ENCODE measurements at regions not wholly inside any gene's neighbourhood (a gene's known extent, or its start where the extent isn't known, plus 50 kb on each side); places are given as distances from the start of the nearest gene placed in this dataset.

- ATAC-seq (no peak), DNase-seq (ENCODE audit: low spot score) (no peak)
Observed at GRCh38 chr14:81829447-81829846, 295.8 kb upstream of the SEL1L start.

- peak; percentile 96 for ATAC-seq
- peak; percentile 58 for DNase-seq (ENCODE audit: low spot score)
Observed at GRCh38 chr14:81831128-81831820, 297.6 kb upstream of the SEL1L start.

GRCh38 chr14:81834308-81834707, 300.7 kb upstream of the SEL1L start:
- ATAC-seq, result no peak
- DNase-seq (ENCODE audit: low spot score), result no peak

- ATAC-seq, result no peak
- no peak for DNase-seq (ENCODE audit: low spot score)
Observed at GRCh38 chr14:81837304-81837703, 303.7 kb upstream of the SEL1L start.

DNA sequence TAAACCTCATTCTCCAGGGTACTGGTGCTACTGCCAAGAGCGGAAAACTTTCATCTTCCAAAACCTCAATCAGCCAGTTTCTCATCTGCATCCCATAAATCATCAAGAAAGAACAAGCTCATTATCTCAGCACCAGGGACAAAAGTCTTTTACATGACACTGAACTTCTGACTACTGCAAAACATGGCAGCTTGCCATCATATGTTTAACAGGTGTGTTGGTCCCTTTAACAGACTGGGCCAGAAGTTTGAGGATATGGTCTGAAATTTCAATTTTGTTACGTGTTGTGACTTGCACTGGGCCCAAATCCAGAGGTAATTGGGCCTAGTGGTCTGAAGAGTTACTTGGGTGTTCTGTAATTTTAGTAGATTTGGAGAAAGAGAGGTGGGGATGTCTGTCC, 305.4 kb upstream of the SEL1L start:
- ATAC-seq (no peak), DNase-seq (ENCODE audit: low spot score) (no peak)

- ATAC-seq (no peak), DNase-seq (ENCODE audit: low spot score) (no peak)
Observed at GRCh38 chr14:81841346-81841745, 307.7 kb upstream of the SEL1L start.

DNA sequence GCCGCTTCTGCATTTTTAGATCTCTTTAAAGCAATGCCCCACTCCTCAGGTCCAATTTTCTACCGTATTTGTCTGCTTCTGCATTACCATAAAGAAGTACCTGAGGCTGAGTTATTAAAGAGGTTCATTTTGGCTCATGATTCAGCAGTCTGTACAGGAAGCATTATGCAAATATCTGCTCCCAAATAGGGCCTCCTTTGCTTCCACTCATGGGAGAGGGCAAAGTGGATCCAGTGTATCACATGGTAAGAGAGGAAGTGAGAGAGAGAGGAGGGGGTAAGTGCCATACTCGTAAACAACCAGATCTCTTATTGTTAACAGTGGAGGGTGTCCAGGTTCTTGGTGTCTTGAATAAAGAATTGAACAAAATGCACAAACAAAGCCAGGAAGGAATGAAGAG, 316.1 kb upstream of the SEL1L start:
- ATAC-seq (no peak), DNase-seq (ENCODE audit: low spot score) (no peak)

DNA sequence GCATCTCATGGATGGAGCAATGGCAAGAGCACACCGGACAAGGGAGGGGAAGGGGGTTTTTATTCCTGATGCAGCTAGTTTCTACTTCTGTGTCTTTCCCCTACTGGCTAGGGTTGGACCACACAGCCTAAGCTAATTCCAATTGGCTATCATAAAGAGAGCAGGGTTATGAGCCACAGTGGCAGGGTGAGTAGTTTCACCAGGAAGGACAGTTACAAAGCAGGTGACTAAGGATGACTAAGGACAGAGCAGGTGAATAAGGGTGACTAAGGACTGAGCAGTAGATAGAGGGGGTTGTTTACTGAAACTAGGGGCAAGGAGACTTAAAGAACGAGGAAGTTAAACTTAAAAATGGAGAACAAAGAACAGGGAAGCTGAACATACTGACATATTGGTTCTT, 321.4 kb upstream of the SEL1L start:
- DNase-seq (ENCODE audit: low spot score) (no peak), ATAC-seq (no peak)

DNA sequence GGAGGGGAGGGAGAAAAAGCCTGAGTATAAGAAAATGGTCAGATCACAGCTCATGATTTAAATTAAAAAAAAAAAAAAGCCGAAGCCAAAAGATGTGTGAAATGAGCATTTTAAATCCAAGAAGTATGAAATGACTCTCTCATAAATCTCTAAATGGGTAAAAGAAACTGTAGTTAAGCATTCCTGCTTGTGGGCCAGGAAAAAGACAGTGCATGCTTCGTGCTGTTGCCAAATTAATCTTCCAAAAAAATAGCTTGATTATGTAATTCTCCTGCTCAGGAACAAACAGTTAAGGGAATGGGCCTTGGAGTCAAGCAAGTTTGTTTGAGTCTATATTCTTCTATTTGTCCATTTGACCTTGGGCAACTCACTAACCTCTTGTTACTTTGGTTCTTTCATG, 325.4 kb upstream of the SEL1L start:
- DNase-seq (ENCODE audit: low spot score), result no peak
- no peak for ATAC-seq

DNA sequence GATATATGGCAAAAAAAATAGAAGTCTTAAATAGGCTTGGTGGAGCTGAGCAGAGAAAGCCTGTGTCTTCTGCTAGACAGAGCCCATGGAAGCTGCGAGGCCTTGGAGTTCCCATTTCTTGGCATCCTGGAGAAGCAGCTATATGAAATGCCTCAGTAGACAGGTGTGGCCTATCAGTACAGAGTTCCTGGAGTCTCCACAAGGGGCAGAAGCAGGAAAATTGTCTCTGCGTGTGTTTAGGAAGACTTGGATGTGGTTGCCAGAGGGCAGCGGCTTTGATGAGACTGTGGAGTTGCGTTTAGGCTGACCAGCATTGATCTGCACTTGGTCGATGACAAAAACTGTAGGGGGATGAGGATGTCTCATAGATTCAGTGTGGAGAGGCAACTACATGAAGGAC, 334.5 kb upstream of the SEL1L start:
- no peak for ATAC-seq

GRCh38 chr14:81871706-81872105, 338.1 kb upstream of the SEL1L start:
- no peak for ATAC-seq

More for the DNA sequence above, 334.5 kb upstream of the SEL1L start:
- DNase-seq (ENCODE audit: low spot score), result no peak

DNA sequence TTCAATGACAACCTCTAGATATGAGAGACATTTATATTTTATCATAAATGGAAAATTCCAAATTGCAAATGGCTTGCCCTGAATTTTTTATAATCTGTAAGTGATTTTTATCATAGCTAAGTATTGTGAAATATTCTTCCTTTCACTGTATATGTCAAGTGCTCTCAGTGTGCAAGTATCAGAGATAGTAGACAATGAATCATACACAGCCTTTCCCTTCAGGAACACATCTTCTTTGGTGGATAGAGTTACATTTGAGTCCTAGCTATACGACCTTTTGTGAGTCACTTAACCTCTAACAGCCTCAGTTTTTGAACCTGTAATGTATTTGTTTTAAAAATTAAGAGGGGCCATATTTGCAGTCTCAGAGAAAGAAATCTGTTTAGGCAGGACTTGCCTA, 350.7 kb upstream of the SEL1L start:
- ATAC-seq (no peak), DNase-seq (ENCODE audit: low spot score) (no peak)

More at GRCh38 chr14:81871706-81872105, 338.1 kb upstream of the SEL1L start:
- no peak for DNase-seq (ENCODE audit: low spot score)

DNA sequence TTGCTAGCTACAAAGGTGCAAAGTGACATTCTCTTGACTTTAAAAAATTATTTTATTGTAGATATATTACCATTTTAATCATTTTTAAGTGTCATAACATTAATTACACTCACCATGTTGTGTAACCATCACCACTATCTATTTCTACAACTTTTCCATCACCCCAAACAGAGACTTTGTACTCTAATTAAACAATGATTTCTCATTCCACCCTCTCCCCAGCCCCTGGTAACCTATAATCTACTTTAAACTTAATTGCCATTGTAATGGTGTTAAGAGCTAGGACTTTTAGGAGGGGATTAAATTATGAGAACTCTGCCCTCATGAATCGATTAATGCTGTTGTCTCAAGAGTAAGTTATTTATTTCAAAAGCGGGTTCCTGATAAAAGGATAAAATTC, 352.9 kb upstream of the SEL1L start:
- ATAC-seq (no peak), DNase-seq (ENCODE audit: low spot score) (no peak)

- ATAC-seq (no peak), DNase-seq (ENCODE audit: low spot score) (no peak)
Observed at GRCh38 chr14:81889529-81889928, 355.9 kb upstream of the SEL1L start.

- DNase-seq (ENCODE audit: low spot score), result no peak
- peak; percentile 39 for ATAC-seq
Observed at GRCh38 chr14:81890020-81890419, 356.4 kb upstream of the SEL1L start.

GRCh38 chr14:81903477-81903876, 369.8 kb upstream of the SEL1L start:
- DNase-seq (ENCODE audit: low spot score), result no peak

DNA sequence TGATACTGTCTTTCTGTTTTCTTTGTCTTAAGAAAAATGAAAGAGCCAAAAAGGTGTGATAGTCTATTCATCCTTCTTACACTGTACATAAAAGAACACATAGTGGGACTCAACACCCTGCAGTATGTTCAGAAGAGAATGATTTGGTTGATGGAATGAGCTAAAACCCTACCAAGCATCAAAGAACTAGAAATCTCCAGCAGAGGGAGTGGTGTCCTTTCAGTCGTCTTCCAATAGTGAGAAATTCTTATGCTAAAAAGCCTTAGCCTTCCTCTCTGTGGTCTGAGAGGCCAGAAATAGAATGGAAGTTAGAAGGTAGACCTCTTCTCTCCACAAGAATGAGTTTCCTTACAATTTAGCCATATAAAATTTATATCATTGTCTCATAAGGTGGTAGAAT, 393.4 kb upstream of the SEL1L start:
- peak; percentile 52 for ATAC-seq
- DNase-seq (ENCODE audit: low spot score), result no peak

More at GRCh38 chr14:81903477-81903876, 369.8 kb upstream of the SEL1L start:
- ATAC-seq, result no peak

DNA sequence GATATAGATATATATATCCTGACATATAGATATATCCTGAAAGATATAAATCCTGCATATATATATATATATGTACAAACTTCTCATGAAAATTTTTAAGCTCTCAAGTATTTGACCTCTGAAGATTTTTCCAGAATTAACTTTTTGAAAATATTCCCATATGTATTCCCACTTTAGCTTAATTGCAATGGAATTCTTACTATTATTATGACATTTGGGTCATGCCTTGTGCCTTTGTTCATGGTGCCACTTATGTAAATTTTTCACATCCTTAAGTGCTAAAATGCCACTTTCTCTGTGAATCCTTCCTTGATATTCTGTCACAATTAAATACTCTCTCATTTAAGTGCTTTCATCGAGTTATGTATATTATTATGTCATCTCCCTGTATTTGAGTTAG, 398.2 kb upstream of the SEL1L start:
- no peak for ATAC-seq
- DNase-seq (ENCODE audit: low spot score), result no peak

DNA sequence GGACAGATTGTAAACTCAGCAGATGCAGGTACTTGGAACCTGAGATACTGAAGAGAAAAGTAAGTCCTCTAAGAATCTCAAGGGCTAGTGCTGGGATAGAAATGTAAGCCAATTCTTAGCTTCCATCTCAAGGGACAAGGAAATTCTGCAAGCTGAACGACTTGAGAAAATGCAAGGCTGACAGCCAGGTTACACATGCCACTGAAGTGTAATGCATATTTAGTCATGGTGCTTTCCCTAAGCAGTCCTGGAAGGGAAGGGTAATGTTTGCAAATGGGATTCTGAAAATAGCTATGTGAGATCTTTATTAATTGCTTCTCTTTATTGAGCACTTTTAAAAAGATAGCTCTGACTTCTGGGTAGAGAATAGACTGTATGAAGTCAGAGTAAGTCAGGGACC, 402.7 kb upstream of the SEL1L start:
- no peak for ATAC-seq
- no peak for DNase-seq (ENCODE audit: low spot score)

DNA sequence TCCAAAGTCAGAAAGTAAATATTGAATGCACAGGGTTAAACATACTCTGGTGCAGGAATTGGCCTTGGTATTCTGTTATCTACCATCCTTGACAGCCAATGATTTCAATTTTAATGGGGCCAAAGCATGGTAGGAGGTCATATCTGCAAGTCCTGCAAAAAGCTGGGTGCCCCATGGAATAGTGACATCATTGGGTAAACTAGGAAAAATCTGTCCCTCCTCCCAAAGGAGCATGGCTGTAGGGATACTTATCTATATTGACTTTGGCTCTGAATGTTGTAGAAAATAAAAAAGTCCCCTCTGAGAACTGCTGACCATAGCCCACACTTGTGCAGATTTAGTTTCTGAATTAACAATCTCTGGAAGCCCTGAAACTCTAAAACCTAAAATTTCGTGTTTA, 403.2 kb upstream of the SEL1L start:
- no peak for DNase-seq (ENCODE audit: low spot score)
- no peak for ATAC-seq

DNA sequence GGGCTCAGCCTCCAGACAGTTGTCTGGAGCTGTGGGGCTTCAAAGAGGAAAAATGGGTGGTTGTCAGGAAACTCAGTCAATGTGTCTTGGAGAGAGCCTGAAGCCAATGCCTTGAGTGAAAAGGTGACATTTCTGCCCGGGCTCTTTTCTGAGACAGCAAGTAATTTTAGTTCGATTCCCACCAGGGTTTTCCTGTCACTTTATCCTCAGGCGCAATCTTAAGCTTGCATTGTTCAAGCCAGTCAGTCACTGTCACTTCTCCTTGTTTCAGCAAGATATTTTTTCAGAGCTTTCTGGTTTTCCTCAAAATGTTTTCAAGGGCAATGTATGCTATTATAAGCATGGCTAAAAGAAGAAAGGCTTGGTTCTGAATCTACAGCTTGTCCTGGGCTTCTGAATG, 404.7 kb upstream of the SEL1L start:
- ATAC-seq (no peak), DNase-seq (ENCODE audit: low spot score) (no peak)

GRCh38 chr14:81940651-81941050, 407.0 kb upstream of the SEL1L start:
- ATAC-seq (no peak), DNase-seq (ENCODE audit: low spot score) (no peak)

GRCh38 chr14:81942071-81942470, 408.4 kb upstream of the SEL1L start:
- DNase-seq (ENCODE audit: low spot score) (no peak), ATAC-seq (no peak)
